GM13976 (cell line): ENCODE measurements at regions not wholly inside any gene's neighbourhood (a gene's known extent, or its start where the extent isn't known, plus 50 kb on each side); places are given as distances from the start of the nearest gene placed in this dataset.

Experiments
- DNase-seq: peaks from one replicate; pipeline ENCODE4 v3.0.0; 2012; ENCODE audit warnings: low spot score
- CTCF ChIP-seq: IDR thresholded peaks from 2 replicates; pipeline ENCODE4 v1.5.1; 2012; ENCODE audit warnings: borderline replicate concordance, mild to moderate bottlenecking; ENCODE audit not compliant: insufficient read depth; ENCODE audit errors: extremely low read depth, missing control alignments, control extremely low read depth
- in situ Hi-C: fragments of 300-500 bp; cut with MboI; formaldehyde crosslinking; loops from one replicate; pipeline ENCODE4 v1.12.0; 2022; ENCODE audit warnings: low sequenced_read_pairs, mixed read lengths, inconsistent platforms; ENCODE audit not compliant: unreplicated experiment

GRCh38 chr13:82938644-82939043, 943.6 kb downstream of the SLITRK1 start:
- no peak for TF ChIP-seq CTCF
- no peak for DNase-seq
- in situ Hi-C loops = no loop called here

- no peak for TF ChIP-seq CTCF
- no peak for DNase-seq
- in situ Hi-C loops = no loop called here
These were observed 948.3 kb downstream of the SLITRK1 start for GRCh38 chr13:82934000-82934399.

- no peak for TF ChIP-seq CTCF
- no peak for DNase-seq
- in situ Hi-C loops = no loop called here
These were observed 957.2 kb downstream of the SLITRK1 start for GRCh38 chr13:82925114-82925513.

- no peak for DNase-seq
- TF ChIP-seq CTCF = no peak
- in situ Hi-C loops = no loop called here
These were observed 964.3 kb downstream of the SLITRK1 start for GRCh38 chr13:82917984-82918383.

GRCh38 chr13:82912564-82912963, 969.7 kb downstream of the SLITRK1 start:
- in situ Hi-C loops = no loop called here

GRCh38 chr13:82905071-82905470, 977.2 kb downstream of the SLITRK1 start:
- no peak for TF ChIP-seq CTCF
- in situ Hi-C loops = no loop called here
- no peak for DNase-seq

More at GRCh38 chr13:82912564-82912963, 969.7 kb downstream of the SLITRK1 start:
- no peak for TF ChIP-seq CTCF
- no peak for DNase-seq

GRCh38 chr13:82900453-82900852, 981.8 kb downstream of the SLITRK1 start:
- DNase-seq = no peak
- in situ Hi-C loops = no loop called here
- TF ChIP-seq CTCF = no peak
